ENCODE measurements at regions not wholly inside any gene's neighbourhood (a gene's known extent, or its start where the extent isn't known, plus 50 kb on each side); places are given as distances from the start of the nearest gene placed in this dataset.

DNA sequence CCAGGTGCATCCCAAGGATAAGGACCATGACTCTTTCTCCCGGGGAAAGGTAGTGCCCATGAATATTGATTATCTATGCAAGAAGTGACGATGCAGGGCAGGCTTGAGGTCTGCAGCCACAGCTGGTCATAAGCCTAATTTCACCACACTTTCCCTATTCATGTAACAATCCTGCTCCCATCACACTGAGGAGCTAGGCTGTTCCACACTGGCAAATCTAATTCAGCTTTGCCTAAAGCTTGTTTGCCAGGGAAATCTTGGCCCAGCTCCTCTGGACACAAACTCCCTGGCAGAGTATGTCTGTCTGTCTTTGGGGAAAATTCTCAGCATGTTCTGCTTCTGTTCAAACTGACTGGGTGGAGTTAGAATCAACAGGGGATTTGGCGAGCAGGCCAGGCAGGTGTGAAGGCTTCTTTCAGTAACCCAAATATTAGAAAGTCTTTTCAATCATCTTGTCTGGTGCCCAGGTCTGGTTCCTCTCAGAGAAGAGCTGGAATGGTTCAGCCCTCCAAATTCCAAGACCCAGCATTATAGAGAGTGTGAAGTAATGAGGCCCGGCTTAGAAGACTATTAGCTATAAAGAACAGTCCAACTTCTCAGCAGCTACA lies 88.5 kb upstream of the SPDL1 start:
- no peak for DNase-seq (ENCODE audit: low read depth)
- TF ChIP-seq, protein P1, sequence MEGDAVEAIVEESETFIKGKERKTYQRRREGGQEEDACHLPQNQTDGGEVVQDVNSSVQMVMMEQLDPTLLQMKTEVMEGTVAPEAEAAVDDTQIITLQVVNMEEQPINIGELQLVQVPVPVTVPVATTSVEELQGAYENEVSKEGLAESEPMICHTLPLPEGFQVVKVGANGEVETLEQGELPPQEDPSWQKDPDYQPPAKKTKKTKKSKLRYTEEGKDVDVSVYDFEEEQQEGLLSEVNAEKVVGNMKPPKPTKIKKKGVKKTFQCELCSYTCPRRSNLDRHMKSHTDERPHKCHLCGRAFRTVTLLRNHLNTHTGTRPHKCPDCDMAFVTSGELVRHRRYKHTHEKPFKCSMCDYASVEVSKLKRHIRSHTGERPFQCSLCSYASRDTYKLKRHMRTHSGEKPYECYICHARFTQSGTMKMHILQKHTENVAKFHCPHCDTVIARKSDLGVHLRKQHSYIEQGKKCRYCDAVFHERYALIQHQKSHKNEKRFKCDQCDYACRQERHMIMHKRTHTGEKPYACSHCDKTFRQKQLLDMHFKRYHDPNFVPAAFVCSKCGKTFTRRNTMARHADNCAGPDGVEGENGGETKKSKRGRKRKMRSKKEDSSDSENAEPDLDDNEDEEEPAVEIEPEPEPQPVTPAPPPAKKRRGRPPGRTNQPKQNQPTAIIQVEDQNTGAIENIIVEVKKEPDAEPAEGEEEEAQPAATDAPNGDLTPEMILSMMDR (conservative IDR thresholded peaks at IDR 0.05; ENCODE audit: control insufficient read depth, insufficient read depth, low read depth, low read length), result no peak
- no peak overlapping the region for H3K4me3 ChIP-seq (ENCODE audit: control insufficient read depth, low read depth, low read length)

DNA sequence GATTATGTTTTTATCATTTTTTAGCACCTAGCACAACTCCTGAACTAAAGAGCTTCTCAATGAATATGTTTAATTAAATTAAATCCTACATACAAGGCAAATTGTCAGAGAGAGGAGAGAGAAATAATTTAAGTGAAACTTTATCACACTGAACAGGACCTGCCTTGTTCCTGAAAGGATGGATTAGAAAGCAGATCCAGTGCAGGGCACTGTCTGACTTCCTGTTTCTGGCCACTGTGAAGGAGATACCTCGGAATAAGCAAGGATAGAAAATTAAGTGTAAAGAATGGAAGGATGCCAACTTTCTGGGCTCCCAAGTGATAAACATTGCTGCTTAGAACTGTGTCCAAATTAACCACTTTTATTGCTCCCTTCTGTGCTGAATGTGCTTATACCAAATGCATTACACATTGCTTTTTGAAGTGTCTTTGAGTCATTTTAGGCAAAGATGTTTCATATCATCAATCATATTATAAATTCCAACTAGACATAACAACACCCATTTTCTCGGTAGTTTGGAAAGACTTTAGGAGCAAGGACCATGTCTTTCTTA lies 89.1 kb upstream of the SPDL1 start:
- TF ChIP-seq, protein P1 (conservative IDR thresholded peaks at IDR 0.05; ENCODE audit: control insufficient read depth, insufficient read depth, low read depth, low read length), result no peak
- DNase-seq (ENCODE audit: low read depth), result peak; percentile 7

DNA sequence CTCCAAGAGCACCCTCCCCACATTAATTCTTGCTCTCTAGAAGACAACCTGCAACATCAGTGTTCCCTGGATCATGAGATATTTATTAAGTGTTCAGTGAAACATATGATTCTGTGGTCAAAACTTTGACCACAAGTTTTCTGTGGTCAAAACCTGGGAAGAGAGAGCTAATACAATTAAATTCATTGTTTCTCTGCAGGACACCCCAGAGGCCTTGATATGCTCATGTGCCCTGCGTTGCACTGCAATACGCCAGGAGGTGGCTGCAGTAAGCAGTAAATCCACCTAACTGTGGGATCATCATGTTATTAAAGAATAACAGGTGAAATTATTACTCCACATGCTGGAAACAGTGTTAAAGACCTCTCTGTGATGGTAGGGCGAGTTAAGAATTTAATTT lies 109.3 kb upstream of the SPDL1 start:
- TF ChIP-seq, protein P1 (conservative IDR thresholded peaks at IDR 0.05; ENCODE audit: control insufficient read depth, insufficient read depth, low read depth, low read length), result no peak
- no peak for DNase-seq (ENCODE audit: low read depth)
- H3K4me3 ChIP-seq (ENCODE audit: control insufficient read depth, low read depth, low read length), result no peak overlapping the region

More for the DNA sequence above, 89.1 kb upstream of the SPDL1 start:
- H3K4me3 ChIP-seq (ENCODE audit: control insufficient read depth, low read depth, low read length), result no peak overlapping the region

DNA sequence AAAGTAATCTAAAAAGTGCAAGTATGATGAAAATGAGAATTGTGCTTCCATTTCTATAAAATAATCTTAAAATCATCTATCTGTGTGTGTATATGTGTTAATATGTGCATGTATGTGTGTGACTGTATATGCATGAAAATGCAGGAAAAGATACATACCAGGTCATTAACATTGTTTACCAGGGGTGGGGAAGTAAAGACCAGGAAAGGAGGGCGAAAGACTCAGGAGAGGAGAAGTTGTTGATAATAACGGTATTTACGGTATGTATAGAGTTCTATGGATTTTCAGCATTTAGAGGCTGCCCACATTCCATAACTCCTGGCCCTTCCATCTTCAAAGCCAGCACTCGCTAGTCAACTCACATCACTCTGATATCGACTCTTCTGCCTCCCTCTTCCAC lies 111.0 kb upstream of the SPDL1 start:
- DNase-seq (ENCODE audit: low read depth), result no peak
- H3K4me3 ChIP-seq (ENCODE audit: control insufficient read depth, low read depth, low read length), result no peak overlapping the region
- TF ChIP-seq, protein P1 (conservative IDR thresholded peaks at IDR 0.05; ENCODE audit: control insufficient read depth, insufficient read depth, low read depth, low read length), result no peak

DNA sequence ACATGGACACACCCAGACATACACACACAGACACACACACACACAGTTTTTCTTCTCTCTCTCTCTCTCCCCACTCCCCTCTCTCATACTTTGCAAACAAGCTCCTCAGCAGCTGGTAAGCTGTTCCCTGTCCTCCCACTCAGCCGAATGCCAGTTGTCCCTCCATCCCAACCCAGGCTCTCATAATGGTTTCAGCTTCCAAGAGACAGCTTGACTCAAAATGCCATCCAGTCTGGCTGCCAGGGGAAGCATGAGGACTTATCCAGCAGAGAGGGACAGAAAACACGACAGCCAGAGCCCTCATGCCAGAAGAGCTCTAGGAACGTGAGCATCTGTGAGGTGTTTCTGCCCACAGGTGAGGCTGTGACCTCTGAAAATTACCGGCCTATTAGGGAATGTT lies 112.6 kb upstream of the SPDL1 start:
- no peak for DNase-seq (ENCODE audit: low read depth)
- no peak overlapping the region for H3K4me3 ChIP-seq (ENCODE audit: control insufficient read depth, low read depth, low read length)
- TF ChIP-seq, protein P1 (conservative IDR thresholded peaks at IDR 0.05; ENCODE audit: control insufficient read depth, insufficient read depth, low read depth, low read length), result no peak

DNA sequence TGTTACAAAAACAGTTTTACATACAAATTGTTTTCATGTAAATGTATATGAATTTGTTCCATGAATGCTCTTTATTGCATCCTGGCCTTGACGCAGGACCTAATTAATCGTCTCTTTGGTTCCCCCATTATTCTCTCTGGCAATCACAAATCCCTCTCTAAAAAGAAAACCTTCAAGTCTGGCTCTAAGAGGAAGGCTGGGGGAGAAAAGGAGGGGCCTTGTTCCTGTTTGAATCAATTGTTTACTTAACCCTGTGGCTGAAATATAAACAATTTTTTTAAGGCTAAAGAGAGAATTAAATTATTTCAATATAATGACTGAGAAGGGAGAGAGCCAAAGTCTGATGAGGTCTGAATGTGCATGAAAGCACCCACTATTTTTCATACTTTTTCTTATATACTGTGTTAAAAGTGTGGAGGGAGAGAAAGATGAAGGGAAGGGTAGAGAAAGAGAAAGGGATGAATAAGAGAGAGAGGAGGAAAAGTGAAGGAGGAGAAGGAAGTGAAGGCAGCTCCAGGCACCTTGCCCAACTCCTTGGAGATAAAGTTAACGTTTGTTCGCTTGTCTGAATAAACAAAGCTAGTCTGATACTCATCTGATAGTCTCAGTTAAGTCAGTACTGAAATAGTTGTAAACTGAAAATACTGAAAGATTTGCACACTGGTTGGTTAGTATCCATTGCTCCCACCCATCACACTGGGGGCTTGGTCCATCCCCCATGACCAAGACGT lies 116.4 kb upstream of the SPDL1 start:
- DNase-seq (ENCODE audit: low read depth), result no peak
- TF ChIP-seq, protein P1 (conservative IDR thresholded peaks at IDR 0.05; ENCODE audit: control insufficient read depth, insufficient read depth, low read depth, low read length), result no peak
- H3K4me3 ChIP-seq (ENCODE audit: control insufficient read depth, low read depth, low read length), result no peak overlapping the region
